Parathyroid adenoma (tissue), 2 donors: ENCODE measurements at regions not wholly inside any gene's neighbourhood (a gene's known extent, or its start where the extent isn't known, plus 50 kb on each side); places are given as distances from the start of the nearest gene placed in this dataset.

Experiments used
- H2AFZ ChIP-seq: fragments of 300-600 bp; sonication (generic); one replicate; pipeline ENCODE4 v1.7.0; 2017; ENCODE audit warnings: antibody characterized with exemption, mild to moderate bottlenecking
- H3K27ac ChIP-seq: fragments of 300-600 bp; sonication (generic); one replicate; pipeline ENCODE4 v1.7.0; 2017
- H3K27me3 ChIP-seq: fragments of 300-600 bp; sonication (generic); one replicate; pipeline ENCODE4 v1.7.0; 2017; ENCODE audit warnings: low read length; ENCODE audit not compliant: control insufficient read depth, insufficient read depth
- H3K36me3 ChIP-seq: fragments of 300-600 bp; sonication (generic); one replicate; pipeline ENCODE4 v1.7.0; 2017; ENCODE audit warnings: low read length; ENCODE audit not compliant: control insufficient read depth, insufficient read depth
- H3K4me1 ChIP-seq: fragments of 300-600 bp; sonication (generic); one replicate; pipeline ENCODE4 v1.7.0; 2017; ENCODE audit warnings: control low read depth
- H3K4me2 ChIP-seq: fragments of 300-600 bp; sonication (generic); one replicate; pipeline ENCODE4 v1.7.0; 2017; ENCODE audit warnings: low read length
- H3K4me3 ChIP-seq: fragments of 300-600 bp; sonication (generic); one replicate; pipeline ENCODE4 v1.7.0; 2017; ENCODE audit warnings: low read depth, low read length
- H3K79me2 ChIP-seq: fragments of 300-600 bp; sonication (generic); one replicate; pipeline ENCODE4 v1.7.0; 2017; ENCODE audit warnings: control low read depth
- H3K9ac ChIP-seq: fragments of 300-600 bp; sonication (generic); one replicate; pipeline ENCODE4 v1.7.0; 2017; ENCODE audit warnings: mild to moderate bottlenecking
- H3K9me3 ChIP-seq: fragments of 300-600 bp; sonication (generic); one replicate; pipeline ENCODE4 v1.7.0; 2017; ENCODE audit warnings: low read length; ENCODE audit not compliant: control insufficient read depth
- TF ChIP-seq, protein P1 (sequence below): fragments of 300-600 bp; sonication (generic); IDR thresholded peaks from one replicate; pipeline ENCODE4 v1.7.0; 2017; ENCODE audit warnings: antibody characterized with exemption, mild to moderate bottlenecking
- donor health status: primary hyperparathyroidism.

DNA sequence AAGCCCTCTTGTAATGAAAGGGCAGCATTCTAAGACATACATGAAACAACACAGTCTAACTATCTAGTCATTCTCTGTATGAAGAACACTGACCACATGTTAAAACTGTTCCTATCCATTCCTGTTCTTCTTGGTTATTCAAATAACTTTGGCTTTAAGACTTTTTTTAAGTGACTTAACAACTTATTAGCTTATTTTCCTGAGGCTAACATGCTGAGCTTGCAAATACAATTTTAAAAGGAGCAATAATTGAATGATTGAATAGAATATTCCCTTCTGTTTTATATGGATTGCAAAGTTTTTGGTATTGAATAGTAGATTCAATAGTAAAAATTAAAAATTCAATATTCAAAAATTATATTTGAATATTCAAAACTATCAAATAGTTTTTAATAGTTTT, 92.3 kb downstream of the HTR5A start:
- Histone ChIP-seq H3K9ac (no peak overlapping the region), H3K9me3 (no peaks in the 10 kb centered on the region), H3K79me2 (no peaks in the 10 kb centered on the region), H3K4me1 (peaks cover 9% of the 10 kb centered on the region), H3K4me3 (no peak overlapping the region), H3K27me3 (no peaks in the 10 kb centered on the region), H2AFZ (no peak overlapping the region), H3K27ac (no peak overlapping the region), H3K36me3 (no peaks in the 10 kb centered on the region), H3K4me2 (no peak overlapping the region)
- TF ChIP-seq, protein P1, sequence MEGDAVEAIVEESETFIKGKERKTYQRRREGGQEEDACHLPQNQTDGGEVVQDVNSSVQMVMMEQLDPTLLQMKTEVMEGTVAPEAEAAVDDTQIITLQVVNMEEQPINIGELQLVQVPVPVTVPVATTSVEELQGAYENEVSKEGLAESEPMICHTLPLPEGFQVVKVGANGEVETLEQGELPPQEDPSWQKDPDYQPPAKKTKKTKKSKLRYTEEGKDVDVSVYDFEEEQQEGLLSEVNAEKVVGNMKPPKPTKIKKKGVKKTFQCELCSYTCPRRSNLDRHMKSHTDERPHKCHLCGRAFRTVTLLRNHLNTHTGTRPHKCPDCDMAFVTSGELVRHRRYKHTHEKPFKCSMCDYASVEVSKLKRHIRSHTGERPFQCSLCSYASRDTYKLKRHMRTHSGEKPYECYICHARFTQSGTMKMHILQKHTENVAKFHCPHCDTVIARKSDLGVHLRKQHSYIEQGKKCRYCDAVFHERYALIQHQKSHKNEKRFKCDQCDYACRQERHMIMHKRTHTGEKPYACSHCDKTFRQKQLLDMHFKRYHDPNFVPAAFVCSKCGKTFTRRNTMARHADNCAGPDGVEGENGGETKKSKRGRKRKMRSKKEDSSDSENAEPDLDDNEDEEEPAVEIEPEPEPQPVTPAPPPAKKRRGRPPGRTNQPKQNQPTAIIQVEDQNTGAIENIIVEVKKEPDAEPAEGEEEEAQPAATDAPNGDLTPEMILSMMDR: no peak

DNA sequence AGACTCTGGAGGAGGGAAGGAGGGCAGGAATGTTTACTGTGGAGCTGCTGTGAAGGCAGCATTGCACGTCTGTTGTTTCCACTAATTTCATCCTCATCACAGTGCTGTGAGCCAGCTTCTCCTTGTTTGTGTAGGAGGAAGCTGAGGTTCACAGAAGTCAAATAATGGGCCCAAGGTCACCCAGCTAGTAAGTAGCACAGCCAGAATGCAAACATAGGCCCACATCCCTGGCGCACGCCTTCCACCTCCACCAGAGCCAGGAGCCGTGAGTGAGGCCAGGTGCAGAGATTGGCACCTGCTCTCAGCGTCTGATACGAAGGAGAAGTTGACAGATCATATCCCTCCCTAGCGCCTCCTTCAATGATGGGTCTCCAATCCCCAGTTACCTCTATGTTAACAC, 93.6 kb downstream of the HTR5A start:
- Histone ChIP-seq H3K9me3 (no peaks in the 10 kb centered on the region), H3K9ac (no peak overlapping the region), H3K4me2 (no peak overlapping the region), H3K4me1 (peaks cover 9% of the 10 kb centered on the region), H3K79me2 (no peaks in the 10 kb centered on the region), H3K27ac (no peak overlapping the region), H3K4me3 (no peak overlapping the region), H3K27me3 (no peaks in the 10 kb centered on the region), H3K36me3 (no peaks in the 10 kb centered on the region), H2AFZ (no peak overlapping the region)
- TF ChIP-seq, protein P1: no peak

DNA sequence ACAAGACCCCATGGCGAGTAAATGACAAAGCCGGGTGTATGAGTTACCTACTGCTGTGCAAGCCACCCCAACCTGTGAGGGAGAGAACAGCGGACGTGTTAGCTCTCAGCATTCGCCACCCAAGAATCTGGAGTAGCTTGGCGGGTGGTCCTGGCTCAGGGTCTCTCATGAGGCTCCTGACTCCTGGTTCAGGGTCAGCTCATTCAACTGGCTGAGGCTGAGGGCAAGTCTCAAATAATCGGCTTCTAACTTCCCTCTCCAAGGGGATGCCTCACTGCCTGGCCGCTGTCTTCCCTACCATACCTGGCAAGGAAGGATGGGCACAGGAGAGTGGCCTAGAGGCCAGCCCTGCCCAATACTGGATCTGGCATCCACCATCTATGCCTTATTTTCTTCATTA, 94.2 kb downstream of the HTR5A start:
- Histone ChIP-seq H2AFZ (no peak overlapping the region), H3K9ac (no peak overlapping the region), H3K4me3 (no peak overlapping the region), H3K27ac (no peak overlapping the region), H3K36me3 (no peaks in the 10 kb centered on the region), H3K4me2 (no peak overlapping the region), H3K27me3 (no peaks in the 10 kb centered on the region), H3K79me2 (no peaks in the 10 kb centered on the region), H3K4me1 (peaks cover 9% of the 10 kb centered on the region), H3K9me3 (no peaks in the 10 kb centered on the region)
- TF ChIP-seq, protein P1: no peak

DNA sequence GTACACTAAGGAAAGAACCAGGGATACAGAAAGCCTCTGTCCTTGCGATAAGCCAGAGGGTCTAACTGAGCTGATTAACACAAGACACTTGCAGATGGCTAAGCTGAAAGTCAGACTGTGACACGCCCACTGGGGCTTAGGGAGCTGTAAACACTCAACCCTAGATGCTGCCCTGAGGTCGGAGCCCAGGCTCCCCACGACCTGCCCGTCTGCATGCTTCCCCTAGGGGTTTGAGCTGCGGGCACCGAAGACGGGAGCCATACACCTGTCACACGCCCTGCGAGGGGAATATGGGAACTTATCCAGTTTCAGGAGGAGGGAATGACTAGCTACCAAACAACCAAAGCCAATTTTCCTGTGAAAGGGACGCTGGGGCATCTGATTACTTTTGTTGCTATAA, 96.0 kb downstream of the HTR5A start:
- no peak overlapping the region for H3K9ac ChIP-seq
- TF ChIP-seq, protein P1: no peak
- H3K4me3 ChIP-seq: no peak overlapping the region
- no peaks in the 10 kb centered on the region for H3K36me3 ChIP-seq
- peak overlapping the region; percentile 56 for H2AFZ ChIP-seq
- H3K9me3 ChIP-seq: no peaks in the 10 kb centered on the region
- H3K4me2 ChIP-seq: no peak overlapping the region
- peaks cover 9% of the 10 kb centered on the region for H3K4me1 ChIP-seq
- no peak overlapping the region for H3K27ac ChIP-seq
- H3K79me2 ChIP-seq: no peaks in the 10 kb centered on the region
- H3K27me3 ChIP-seq: no peaks in the 10 kb centered on the region

DNA sequence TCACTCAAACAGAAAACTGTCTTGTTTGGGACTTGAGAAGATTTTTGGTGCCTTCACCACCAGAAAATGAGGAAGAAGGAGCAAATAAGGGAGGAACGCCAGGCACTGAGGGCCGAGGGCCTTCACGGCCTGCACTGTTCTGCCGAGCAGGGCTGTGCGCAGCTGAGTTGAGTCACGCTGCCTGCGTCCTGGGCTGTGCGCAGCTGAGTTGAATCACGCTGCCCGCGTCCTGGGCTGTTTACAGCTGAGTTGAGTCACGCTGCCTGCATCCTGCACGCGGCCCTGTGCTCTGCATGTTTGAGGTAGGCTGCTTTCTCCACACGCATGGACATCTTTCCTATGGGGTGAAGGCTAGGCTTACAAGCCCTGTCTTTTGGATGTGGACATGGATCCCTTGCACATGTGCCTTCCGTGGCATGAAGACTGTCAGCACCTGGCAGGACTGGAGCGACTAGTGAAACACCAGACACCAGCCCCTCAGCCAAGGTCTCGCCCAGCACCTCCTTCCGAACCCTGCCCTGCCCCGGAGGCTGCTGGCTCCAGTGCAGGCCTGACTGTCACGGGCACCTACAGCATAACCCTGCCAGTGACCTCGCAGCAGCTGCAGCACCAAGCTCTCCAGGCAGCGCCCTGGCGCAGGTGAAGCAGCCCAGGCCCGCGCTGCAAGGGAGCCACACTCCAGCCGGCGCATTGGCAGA, 96.7 kb downstream of the HTR5A start:
- TF ChIP-seq, protein P1: no peak
- no peaks in the 10 kb centered on the region for H3K36me3 ChIP-seq
- no peaks in the 10 kb centered on the region for H3K27me3 ChIP-seq
- H3K4me1 ChIP-seq: peaks cover 9% of the 10 kb centered on the region
- H3K9me3 ChIP-seq: no peaks in the 10 kb centered on the region
- no peak overlapping the region for H3K9ac ChIP-seq
- H3K4me3 ChIP-seq: no peak overlapping the region
- H2AFZ ChIP-seq: peak overlapping the region; percentile 56
- no peak overlapping the region for H3K4me2 ChIP-seq
- no peaks in the 10 kb centered on the region for H3K79me2 ChIP-seq
- no peak overlapping the region for H3K27ac ChIP-seq
